ENCODE measurements at regions not wholly inside any gene's neighbourhood (a gene's known extent, or its start where the extent isn't known, plus 50 kb on each side); places are given as distances from the start of the nearest gene placed in this dataset.

GRCh38 chr4:53813998-53814397, 222.7 kb upstream of the LNX1 start:
- DNase-seq (ENCODE audit: low spot score) = no peak

- no peak for DNase-seq (ENCODE audit: low spot score)
Observed at GRCh38 chr4:53810643-53811042, 219.4 kb upstream of the LNX1 start.

GRCh38 chr4:53809816-53810215, 218.5 kb upstream of the LNX1 start:
- no peak for DNase-seq (ENCODE audit: low spot score)

GRCh38 chr4:53805291-53805690, 214.0 kb upstream of the LNX1 start:
- no peak for DNase-seq (ENCODE audit: low spot score)

GRCh38 chr4:53804719-53805118, 213.4 kb upstream of the LNX1 start:
- peak; percentile 30 for DNase-seq (ENCODE audit: low spot score)

GRCh38 chr4:53802500-53802899, 211.2 kb upstream of the LNX1 start:
- DNase-seq (ENCODE audit: low spot score) = no peak

GRCh38 chr4:53801373-53801772, 210.1 kb upstream of the LNX1 start:
- no peak for DNase-seq (ENCODE audit: low spot score)

GRCh38 chr4:53800741-53801140, 209.5 kb upstream of the LNX1 start:
- no peak for DNase-seq (ENCODE audit: low spot score)

GRCh38 chr4:53793096-53793495, 201.8 kb upstream of the LNX1 start:
- DNase-seq (ENCODE audit: low spot score) = no peak

- no peak for DNase-seq (ENCODE audit: low spot score)
Observed at GRCh38 chr4:53790286-53790685, 199.0 kb upstream of the LNX1 start.

GRCh38 chr4:53788621-53789020, 197.3 kb upstream of the LNX1 start:
- DNase-seq (ENCODE audit: low spot score) = no peak

GRCh38 chr4:53788011-53788410, 196.7 kb upstream of the LNX1 start:
- no peak for DNase-seq (ENCODE audit: low spot score)

- no peak for DNase-seq (ENCODE audit: low spot score)
Observed at GRCh38 chr4:53786632-53787031, 195.3 kb upstream of the LNX1 start.

- no peak for DNase-seq (ENCODE audit: low spot score)
Observed at GRCh38 chr4:53785996-53786395, 194.7 kb upstream of the LNX1 start.

- no peak for DNase-seq (ENCODE audit: low spot score)
Observed at GRCh38 chr4:53784112-53784511, 192.8 kb upstream of the LNX1 start.

GRCh38 chr4:53783208-53783859, 192.0 kb upstream of the LNX1 start:
- DNase-seq (ENCODE audit: low spot score) = no peak

GRCh38 chr4:53782458-53782845, 191.2 kb upstream of the LNX1 start:
- DNase-seq (ENCODE audit: low spot score) = no peak

GRCh38 chr4:53781629-53782457, 190.6 kb upstream of the LNX1 start:
- no peak for DNase-seq (ENCODE audit: low spot score)

- no peak for DNase-seq (ENCODE audit: low spot score)
Observed at GRCh38 chr4:53780736-53781400, 189.6 kb upstream of the LNX1 start.

GRCh38 chr4:53779025-53779424, 187.7 kb upstream of the LNX1 start:
- DNase-seq (ENCODE audit: low spot score) = no peak

- no peak for DNase-seq (ENCODE audit: low spot score)
Observed at GRCh38 chr4:53778155-53778554, 186.9 kb upstream of the LNX1 start.

- peak; percentile 14 for DNase-seq (ENCODE audit: low spot score)
Observed at GRCh38 chr4:53777244-53777984, 186.1 kb upstream of the LNX1 start.
